DMS53 treated with DMSO at 0.1 percent for 48 hours (cell line): ENCODE measurements at regions not wholly inside any gene's neighbourhood (a gene's known extent, or its start where the extent isn't known, plus 50 kb on each side); places are given as distances from the start of the nearest gene placed in this dataset.

Source experiments
- DNase-seq: peaks from one replicate; lab custom pipeline; 2025; ENCODE audit not compliant: unreplicated experiment; lab: John Stamatoyannopoulos, UW

GRCh38 chr1:30412241-30413110 is 310.9 kb downstream of the MATN1 start:
- no peak for DNase-seq

- no peak for DNase-seq
Measured at GRCh38 chr1:30411206-30411605, 312.2 kb downstream of the MATN1 start.

- no peak for DNase-seq
Measured at GRCh38 chr1:30410153-30410851, 313.1 kb downstream of the MATN1 start.

GRCh38 chr1:30409476-30410152 is 313.8 kb downstream of the MATN1 start:
- DNase-seq = no peak

DNA sequence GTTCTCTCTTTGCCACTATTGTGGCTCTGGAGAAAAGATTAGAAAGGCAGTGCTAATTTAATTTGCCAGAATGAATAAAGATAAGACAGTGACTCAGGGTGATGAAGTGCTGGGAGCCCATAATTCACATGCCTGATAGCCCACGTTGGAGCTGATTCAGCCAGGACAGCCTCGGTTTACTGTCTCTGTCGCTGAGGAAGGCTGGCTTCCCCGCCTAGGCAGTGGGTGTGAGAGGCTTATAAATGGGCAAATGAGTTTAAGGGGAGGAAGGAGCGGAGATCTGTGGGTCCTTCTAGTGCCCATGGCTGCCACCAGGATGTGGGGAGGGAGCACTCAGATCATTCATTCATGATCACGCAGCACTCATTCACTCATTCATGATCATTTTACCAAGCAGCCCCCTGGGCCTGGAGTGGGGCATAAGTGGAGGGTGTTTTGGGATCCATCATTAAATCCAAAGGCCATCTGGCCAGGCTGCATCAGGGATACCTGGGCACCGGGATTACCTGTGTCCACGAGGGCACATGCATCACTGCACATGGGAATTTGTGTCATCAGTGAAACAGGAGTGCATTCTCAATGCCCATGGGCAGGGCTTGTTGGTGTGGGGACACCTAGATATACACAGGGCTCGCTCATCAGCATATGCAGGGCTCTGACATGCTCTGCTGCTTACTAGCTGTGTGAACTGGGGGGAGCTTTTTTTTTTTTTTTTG is 315.4 kb downstream of the MATN1 start:
- DNase-seq = no peak

DNA sequence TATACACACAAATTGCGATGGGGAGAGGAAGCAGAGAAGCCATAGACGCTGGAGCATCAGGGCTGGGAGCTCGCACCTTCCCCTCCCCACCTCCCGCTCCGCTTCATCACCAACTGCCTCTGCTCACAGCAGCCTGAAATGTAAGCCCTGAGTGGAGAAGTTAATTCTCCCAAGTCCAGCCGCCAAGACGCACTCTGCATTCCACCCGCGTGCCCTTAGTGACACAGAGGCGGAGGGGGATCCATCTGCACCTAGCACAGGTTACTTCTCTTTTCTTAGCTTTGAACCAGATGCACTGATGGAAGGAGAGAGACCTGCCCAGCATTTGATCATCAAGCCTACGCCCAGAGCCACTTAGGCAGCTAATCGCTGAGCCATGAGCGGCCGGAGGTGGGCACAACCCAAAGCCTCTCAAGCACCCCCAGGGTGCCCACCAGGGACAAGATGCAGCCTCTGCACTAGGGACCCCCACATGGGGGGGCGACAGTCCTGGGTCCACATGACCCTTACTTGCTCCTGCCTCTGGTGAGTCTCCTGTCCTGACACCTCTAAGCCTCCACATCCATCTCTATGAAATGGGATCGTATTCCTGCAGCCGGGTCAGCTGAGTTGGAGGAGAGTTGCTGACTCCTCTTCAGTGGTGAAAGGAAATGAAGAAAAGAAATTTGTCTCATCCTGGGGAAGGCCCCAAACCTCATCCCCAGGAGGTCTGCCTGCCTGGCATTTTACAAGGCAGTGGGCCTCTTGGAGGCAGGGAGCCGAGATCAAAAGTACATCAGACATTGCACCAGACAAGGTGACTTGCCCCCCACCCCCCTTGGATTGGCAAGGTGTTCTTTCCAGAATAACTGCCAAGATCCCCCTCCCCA is 316.2 kb downstream of the MATN1 start:
- DNase-seq = no peak

- no peak for DNase-seq
Measured at GRCh38 chr1:30405631-30406212, 317.7 kb downstream of the MATN1 start.

GRCh38 chr1:30405081-30405480 is 318.3 kb downstream of the MATN1 start:
- DNase-seq = no peak

- DNase-seq = no peak
Measured at GRCh38 chr1:30404341-30404740, 319.0 kb downstream of the MATN1 start.

DNA sequence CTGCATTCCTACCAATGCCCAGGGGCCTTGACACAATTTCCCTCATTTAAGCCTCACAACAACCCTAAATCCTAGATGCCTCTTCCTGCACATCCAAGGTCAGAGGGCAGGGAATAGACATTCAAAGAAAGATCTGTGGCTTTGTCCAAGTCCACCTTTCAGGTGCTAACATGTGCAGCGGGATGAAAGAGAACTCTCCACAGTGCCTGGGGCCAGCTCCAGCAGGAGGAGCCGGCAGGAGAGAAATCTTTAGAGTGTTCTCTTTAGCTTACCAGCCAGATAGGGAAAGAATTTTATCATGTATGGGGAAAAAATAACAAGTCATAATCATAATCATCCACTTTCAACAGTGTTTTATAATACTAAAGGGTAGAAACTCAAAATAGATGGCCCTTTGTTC is 319.7 kb downstream of the MATN1 start:
- no peak for DNase-seq

GRCh38 chr1:30403061-30403645 is 320.2 kb downstream of the MATN1 start:
- DNase-seq = no peak

DNA sequence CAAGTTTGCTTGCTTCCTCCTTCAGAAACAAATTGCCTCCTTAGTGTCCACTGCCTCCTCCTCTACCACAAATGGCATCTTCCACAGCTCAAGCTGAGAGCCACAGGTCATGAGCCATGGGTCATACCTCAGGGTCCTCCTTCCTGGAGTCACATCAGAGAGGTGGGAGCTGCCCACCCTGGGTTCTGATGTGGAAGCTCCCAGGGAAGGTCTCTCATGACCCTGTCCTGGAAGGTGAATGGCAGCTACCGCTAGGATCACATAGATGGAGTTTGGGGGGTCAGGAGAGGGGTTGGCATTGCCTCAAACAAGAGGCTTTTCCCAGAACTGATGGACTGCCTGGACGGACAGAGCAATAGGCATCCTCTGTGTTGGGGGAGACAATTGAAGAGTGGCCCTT is 321.4 kb downstream of the MATN1 start:
- no peak for DNase-seq

- DNase-seq = no peak
Measured at GRCh38 chr1:30400507-30400906, 322.9 kb downstream of the MATN1 start.

GRCh38 chr1:30399026-30399425 is 324.4 kb downstream of the MATN1 start:
- no peak for DNase-seq

DNA sequence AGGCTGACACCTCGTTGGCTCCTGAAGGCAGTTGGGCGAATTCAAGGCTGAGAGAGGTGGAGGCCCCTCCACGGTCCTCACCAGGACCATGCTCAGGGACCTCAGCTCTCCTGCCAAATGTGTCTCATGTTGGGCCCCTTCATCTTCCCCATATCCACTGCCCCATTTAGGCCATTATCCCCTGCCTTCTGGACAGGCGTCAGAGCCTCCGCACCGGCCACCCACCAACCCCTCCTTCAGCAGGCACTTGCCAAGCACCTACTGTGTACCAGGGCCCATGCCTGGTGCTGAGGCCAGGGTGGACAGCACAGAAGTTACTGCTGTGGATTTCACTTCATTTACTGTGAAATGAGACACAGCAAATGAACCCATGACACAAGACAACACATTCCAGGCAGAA is 325.8 kb downstream of the MATN1 start:
- DNase-seq = no peak

DNA sequence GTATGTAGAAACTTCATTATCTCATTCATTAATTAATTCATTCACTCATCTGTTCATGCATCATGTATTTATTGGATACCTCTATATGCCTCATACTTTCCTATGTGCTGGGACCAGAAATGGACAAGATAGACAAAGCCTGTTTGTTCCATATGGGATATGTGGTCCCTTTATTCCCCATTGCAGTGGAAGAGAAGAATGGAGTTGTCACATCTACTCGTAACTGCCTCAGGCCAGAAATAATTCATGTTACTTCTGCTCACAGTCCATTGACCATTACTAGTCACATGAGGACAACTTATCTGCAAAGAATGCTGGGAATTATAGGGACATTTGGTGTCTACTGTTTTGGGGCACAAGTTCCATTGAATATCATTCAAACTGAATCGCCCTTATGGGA is 327.8 kb downstream of the MATN1 start:
- DNase-seq = no peak

DNA sequence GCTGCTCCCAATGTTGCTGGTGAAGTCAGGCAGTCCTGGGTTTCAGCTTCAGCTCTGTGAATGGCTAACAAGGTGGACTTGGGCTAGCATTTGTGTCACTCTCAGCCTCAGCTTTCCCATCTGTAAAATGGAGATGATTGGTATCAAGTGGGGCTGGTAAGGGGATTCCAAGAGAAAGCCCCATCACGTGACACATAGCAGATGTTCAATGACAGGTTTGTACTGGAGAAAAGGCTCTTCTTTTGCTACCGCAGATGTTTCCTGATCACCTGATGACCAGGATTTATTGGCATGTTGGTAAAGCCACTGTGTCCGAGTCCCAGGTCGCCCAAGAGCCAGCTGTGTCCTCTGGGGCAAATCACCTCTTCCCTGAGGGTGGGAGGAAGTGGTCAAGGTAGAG is 335.0 kb downstream of the MATN1 start:
- DNase-seq = no peak

DNA sequence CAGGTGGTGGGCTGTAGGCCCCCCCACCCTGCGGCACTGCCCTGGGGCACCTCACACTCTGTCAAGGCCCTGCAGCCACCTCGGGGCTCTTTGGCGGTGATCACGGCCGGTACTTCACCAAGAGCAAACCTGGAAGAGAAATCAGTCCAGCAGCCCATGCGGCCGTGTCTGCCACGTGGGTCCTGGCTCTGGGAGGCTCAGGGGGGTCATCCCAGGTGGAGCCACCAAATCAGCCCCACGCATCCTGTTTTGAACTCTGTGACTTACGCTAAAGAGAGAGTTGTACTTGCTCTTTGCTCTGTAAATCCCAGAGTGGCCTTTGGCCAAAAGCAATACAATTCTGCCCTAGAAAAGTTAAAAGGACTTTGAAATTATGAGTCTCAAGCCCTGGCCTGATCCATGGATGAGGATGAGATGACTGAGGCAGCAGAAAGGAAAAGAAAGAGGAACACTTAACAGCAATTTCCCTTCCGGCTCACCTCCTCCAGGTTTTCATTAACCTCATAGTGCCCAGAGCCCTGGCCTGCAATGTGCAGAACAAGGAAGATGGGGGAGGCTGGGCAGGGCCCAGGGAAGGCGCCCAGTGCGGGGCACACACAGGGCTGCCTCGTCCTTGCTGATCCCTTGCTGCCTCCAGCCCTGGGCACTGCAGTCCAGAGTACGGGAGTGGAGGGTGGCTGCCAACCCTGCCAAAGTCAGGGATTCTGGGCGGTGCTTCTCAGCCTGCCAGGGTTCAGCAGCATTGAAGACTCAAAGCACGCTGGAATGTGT is 337.0 kb downstream of the MATN1 start:
- DNase-seq = no peak
